NCI-H1105 treated with DMSO at 0.1 percent for 48 hours (cell line): ENCODE measurements at regions not wholly inside any gene's neighbourhood (a gene's known extent, or its start where the extent isn't known, plus 50 kb on each side); places are given as distances from the start of the nearest gene placed in this dataset.
"Not testable (repeated sequence)": the region's sequence is repeated elsewhere in the genome, so short reads cannot be mapped to it uniquely, and the experiment has no call there.

Experiments
- DNase-seq: peaks from one replicate; lab custom pipeline; 2025; lab: John Stamatoyannopoulos, UW

- DNase-seq, result no peak
Observed at GRCh38 chr6:114648847-114649246, 306.0 kb upstream of the HS3ST5 start.

- DNase-seq, result no peak
Observed at GRCh38 chr6:114638341-114638740, 295.5 kb upstream of the HS3ST5 start.

DNA sequence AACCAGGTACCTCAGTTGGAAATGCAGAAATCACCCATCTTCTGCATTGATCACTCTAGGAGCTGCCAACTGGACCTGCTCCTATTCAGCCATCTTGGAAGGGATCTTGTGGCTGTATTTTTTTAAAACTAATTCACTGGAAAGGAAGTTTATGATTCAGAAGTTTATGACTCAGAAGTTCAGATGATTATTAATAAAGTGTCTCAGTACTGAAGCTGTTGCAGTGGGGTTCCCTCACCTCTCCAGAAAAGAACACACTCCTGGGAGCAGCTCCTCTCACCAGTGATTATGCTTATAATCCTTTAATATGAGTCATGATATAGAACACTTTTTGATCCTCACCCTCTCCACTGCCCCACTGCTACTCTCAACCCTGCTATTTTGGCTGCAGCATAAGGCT lies 291.2 kb upstream of the HS3ST5 start:
- DNase-seq, result no peak

- not testable (repeated sequence) for DNase-seq
Observed at GRCh38 chr6:114626226-114626625, 283.4 kb upstream of the HS3ST5 start.

- no peak for DNase-seq
Observed at GRCh38 chr6:114619621-114620200, 276.9 kb upstream of the HS3ST5 start.

DNA sequence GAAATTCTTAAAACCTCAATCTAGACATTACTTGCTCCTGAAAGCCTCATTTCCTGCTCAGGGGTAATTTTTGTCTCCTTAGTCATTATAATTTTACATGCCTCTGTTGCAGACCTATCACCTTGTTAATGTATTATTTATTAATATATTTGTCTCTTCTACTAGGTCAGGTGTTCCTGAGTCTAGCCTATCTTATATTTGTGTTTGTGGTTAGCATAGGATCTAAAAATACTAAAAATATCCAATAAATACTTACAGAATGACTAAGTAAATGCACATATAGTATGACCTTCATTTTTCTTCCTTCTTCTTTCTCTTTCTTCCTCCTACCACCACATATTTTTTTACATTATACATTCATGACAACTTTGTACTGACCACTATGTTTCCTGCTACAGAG lies 268.9 kb upstream of the HS3ST5 start:
- DNase-seq, result no peak

DNA sequence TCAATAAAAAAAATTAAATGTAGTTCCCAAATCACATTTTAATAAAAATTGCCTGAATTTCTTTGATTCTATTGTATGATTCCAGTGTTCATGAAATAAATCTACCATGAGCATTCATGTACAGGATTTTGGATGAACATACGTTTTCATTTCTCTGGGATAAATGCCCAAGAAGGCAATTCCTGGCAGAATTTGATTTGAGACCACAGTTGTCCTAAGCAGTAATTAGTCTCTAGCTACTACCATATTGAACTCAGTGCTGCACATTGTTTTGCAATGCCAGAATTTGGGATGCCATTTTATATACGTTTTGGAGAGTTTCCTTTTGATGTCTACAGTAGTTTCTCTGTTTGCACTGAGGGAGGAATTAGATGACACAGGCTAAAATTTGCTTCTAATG lies 265.3 kb upstream of the HS3ST5 start:
- DNase-seq, result no peak

DNA sequence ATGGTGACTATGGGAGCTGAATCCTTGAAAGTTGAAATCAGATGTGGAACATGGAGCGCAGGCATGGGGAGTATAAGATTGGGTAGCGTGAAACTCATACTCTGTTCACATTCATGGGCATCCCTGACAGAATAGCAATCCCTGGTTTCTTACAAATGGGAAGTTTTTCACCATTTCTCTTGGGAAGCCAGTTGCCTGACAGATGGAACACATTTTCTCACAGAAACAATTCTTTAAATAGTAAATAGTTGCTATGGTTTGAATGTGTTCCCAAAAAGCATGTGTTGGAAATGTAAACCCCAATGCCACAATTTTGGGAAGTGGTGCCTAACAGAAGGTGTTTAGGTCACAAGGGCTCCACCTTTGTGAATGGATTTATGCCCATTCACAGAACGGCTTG lies 262.8 kb upstream of the HS3ST5 start:
- no peak for DNase-seq

GRCh38 chr6:114600381-114600780 lies 257.6 kb upstream of the HS3ST5 start:
- no peak for DNase-seq

DNA sequence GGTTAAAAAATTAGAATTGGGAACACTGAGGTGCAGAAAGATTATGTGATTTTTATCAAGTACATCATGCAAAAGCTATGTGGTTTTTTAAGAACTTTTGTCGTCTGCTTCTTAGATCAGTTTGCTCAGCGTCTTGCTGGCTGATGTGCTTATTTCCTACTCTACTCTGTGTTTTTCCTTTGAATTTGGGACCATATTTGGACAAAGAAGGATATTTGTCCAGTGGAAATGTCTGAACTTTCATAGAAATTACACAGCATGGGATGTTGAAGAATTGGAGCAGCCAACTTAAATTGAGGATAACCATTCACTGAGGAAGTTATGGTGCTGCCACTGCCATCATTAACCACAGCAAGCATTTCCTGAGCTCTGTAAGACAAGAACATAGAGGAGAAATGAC lies 252.8 kb upstream of the HS3ST5 start:
- no peak for DNase-seq

DNA sequence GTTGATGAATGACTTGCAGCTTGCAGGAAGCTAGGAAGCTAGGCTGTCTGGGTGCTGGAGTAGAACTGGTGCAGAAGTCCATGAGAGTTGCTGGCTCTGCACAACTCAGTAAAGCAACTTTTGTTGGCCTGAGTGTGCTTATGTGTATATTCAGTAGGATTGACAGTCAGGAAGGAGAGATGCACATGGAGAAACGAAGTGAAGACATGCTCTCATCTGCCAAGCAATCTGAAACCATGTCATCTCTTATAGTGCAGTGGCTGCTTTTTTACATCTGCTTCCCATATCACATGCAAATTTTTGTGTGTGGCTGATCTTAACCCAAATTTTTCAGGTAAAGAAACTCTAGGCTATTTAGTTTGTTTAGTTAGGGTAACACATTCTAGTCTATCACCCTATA lies 252.4 kb upstream of the HS3ST5 start:
- no peak for DNase-seq

DNA sequence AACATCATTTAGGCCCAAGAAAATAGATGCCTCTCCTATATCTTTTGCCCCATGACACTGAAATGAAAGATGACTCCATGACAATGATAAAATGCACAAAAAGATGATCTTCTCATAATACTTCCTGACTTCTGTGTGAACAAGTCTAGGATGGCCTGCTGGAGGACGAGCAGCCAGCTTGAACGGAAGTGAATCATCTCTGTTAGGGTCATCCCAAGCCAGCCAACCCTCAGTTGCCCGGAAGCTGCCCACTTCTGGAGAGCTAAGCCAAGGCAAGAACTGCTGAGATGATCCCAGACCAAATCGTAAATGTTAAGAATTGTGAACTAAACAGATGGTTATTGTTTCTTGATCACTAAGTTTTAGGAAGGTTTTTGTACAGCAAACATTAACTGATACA lies 249.7 kb upstream of the HS3ST5 start:
- no peak for DNase-seq

- DNase-seq, result no peak
Observed at GRCh38 chr6:114588726-114589125, 245.9 kb upstream of the HS3ST5 start.

GRCh38 chr6:114586298-114586697 lies 243.5 kb upstream of the HS3ST5 start:
- no peak for DNase-seq

DNA sequence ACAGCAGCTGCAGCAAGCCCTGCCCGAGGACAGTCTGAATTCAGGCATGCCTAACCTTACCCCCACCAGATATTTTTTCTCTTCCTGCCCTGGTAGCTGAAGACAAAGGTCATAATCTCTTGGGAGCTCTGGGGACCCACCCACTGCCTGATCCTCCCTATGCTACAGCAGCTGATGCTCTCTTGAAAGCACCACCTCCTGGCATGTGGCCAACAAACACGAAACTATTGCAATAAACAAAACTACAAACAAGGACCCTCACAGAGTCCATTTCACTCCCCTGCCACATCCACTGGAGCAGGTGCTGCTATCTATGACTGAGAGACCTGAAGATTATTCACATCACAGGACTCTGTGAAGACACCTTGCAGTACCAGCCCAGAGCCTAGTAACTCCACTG lies 238.5 kb upstream of the HS3ST5 start:
- peak; percentile 46 for DNase-seq

DNA sequence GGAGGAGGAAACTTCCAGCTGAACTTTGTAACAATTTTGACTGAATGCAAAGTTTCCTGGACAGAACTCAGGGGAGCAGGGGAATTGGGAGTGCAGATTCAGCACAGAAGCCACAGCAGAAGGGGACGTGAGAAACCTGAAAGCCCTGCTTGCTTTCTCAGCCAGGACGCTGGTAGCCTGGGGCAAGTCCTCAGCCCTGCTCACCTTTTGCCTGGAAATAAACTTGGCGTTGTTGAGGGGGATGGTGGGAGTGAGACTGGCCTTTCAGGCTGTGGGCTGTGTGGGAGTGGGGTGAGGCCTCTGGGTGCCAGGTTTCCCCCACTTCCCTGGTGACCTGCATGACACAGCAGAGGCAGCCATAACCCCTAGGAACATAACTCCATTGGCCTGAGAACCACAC lies 238.1 kb upstream of the HS3ST5 start:
- no peak for DNase-seq

DNA sequence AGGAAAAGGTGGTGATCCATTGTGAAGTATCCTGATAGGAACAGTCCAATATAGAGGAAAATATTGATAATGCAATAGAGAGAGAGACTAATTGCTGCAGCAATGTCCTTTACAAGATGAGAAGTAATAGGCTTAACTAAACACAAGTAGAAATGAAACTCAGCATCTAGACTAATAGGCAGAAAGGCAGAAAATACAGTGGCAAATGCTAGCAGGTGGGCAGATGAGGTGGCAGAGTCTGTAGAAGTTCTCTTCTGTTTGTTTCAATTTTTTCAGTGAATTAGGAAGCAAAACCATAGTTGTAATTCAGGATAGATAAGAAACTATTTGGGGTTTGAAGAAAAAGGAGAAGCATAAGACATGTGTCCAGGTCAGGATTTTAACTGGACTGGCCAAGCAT lies 236.7 kb upstream of the HS3ST5 start:
- DNase-seq, result no peak

DNA sequence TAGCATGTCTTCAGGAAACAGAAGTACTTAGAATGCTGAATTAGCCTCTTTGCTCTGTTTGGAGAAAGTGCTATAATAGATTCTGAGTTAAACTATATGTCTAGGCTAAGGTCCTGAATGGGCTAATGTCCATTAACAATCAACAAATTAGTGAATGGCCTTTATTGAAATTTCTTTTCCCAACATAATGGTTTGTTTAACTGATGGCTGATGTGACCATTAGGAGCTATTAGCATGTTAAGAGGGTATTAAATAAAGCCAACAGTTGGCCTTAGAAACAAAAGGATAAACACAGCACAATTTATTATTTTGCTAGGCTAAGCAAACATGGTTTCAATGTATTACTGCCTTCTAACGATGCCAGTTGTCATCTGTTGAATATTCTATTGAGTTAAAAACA lies 234.3 kb upstream of the HS3ST5 start:
- DNase-seq, result peak; percentile 58

GRCh38 chr6:114576330-114576729 lies 233.5 kb upstream of the HS3ST5 start:
- DNase-seq, result no peak

DNA sequence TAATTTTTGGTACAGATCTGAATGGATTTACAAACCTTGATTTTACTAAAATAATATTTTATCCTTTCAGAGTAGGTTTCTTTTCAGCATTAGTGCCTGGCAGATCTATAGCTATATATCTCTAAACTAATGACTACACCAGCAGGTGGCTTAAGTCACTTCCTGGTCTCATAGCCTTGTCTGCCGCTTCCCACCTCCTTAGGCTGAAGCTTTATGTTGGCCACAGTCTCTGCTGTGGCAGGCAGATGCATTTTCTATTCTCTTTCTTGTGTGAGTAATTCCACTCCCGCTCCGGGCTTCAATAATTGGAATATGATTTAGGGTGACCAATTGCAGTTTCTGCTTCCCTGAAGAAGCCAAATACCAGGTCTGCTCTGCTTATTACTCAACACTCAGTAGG lies 226.8 kb upstream of the HS3ST5 start:
- no peak for DNase-seq

- DNase-seq, result no peak
Observed at GRCh38 chr6:114564302-114564933, 221.6 kb upstream of the HS3ST5 start.

DNA sequence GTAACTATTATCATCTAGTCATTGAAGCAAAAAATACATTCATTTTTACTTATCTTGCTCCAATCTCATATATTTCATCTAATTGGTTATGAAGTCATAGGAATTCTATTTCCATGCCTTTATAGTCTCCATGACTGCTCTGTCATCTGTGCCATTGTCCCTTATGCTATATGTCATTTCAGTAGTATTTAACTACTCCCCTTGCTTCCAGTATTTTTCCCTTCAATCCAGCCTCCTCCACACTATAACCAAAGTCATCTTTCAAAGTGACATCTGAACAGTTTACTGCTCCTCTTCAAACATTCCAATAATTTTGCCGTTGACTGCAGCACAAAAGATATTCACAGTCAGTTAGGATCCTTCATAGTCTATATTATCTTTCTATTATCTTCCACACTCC lies 216.6 kb upstream of the HS3ST5 start:
- no peak for DNase-seq

DNA sequence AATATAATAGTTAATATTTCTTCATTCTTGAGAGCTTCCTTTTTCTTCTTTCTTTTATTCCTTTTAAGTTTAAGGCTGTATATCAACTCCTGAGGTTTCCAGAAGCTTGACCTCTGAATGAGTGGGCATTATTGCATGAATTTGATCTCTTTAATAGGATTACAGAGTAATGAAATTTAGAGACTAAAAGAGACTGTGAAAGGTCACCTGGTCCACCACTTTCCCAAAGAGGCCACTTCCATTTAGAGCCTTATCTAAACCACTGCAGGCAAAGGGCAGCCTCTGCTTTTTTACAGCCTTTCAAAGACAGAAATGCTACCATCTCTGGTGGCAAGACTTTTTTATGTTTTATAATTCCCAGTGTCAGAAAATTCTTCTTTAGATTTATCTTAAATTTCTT lies 215.3 kb upstream of the HS3ST5 start:
- DNase-seq, result no peak

DNA sequence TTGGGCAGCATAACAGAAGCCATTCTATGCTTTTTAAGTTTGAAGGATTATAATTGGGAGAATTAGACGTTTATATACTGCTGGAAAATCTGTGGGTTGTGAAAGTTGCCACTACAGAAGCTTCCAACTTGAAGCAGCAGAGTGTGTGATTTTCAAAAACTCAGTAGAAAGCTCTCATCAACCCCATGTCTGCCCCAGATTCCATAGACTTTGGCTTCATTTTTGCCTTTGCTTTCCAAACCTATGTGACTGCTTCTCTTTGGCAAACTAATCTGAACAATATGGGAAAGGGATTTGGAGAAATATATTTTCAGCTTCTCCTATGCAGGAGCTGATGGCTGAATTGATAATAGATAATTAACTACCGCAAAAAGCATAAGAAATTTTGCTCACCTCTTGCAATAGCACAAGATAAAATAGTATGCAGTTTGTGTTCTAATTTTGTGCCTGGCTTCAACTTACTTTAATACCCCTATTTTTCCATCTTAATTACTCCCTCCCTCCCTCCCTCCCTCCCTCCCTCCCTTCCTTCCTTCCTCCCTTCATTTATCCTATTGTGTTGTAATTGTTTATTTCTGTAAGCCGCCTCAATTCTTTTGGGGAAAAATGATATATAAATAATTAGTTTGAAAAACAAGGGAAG lies 214.1 kb upstream of the HS3ST5 start:
- no peak for DNase-seq
